Vagina (tissue), 2 donors: ENCODE measurements at regions not wholly inside any gene's neighbourhood (a gene's known extent, or its start where the extent isn't known, plus 50 kb on each side); places are given as distances from the start of the nearest gene placed in this dataset.

Source experiments
- DNase-seq, 2 donors: peaks; one replicate each; pipeline ENCODE4 v3.0.0-alpha.2; 2017; ENCODE audit errors: extremely low spot score in 2 of 2
- H3K27ac ChIP-seq: fragments of 200-600 bp; sonication (generic); one replicate; pipeline ENCODE4 v1.5.1; 2019
- H3K27me3 ChIP-seq: fragments of 200-600 bp; sonication (generic); one replicate; pipeline ENCODE4 v1.5.1; 2019
- H3K36me3 ChIP-seq, 2 donors: fragments of 200-600 bp; sonication (generic); one replicate each; pipeline ENCODE4 v1.5.1; 2017 to 2019
- H3K4me1 ChIP-seq: fragments of 200-600 bp; sonication (generic); one replicate; pipeline ENCODE4 v1.5.1; 2019
- H3K4me3 ChIP-seq, 2 donors: fragments of 200-600 bp; sonication (generic); 1 replicate in 1 of 2; 2 replicates in 1 of 2; pipeline ENCODE4 v1.5.1; 2016 to 2019
- H3K9me3 ChIP-seq: fragments of 200-600 bp; sonication (generic); one replicate; pipeline ENCODE4 v1.5.1; 2019
- POLR2A ChIP-seq, 2 donors: fragments of 450-650 bp; IDR thresholded peaks; one replicate each; pipeline ENCODE4 v1.6.1; 2017; ENCODE audit warnings: antibody characterized with exemption in 2 of 2, mild to moderate bottlenecking in 2 of 2, moderate library complexity in 2 of 2
- POLR2AphosphoS5 ChIP-seq, 2 donors: sonication (generic); formaldehyde crosslinking; IDR thresholded peaks; one replicate each; pipeline ENCODE4 v1.9.0; 2017; ENCODE audit warnings: antibody characterized with exemption in 2 of 2, mild to moderate bottlenecking in 2 of 2, low read depth in 1 of 2; ENCODE audit not compliant: insufficient read depth in 1 of 2
- intact Hi-C: fragments of 100-400 bp; cut with DNase I; formaldehyde crosslinking; loops from one replicate; pipeline ENCODE4 v1.15.1; 2023
- TF ChIP-seq, protein P1 (sequence below), 3 experiments: fragments of 450-650 bp in 2 of 3; fragments of 200-600 bp in 1 of 3; sonication (generic) in 1 of 3; IDR thresholded peaks; one replicate each; pipeline ENCODE4 v1.5.1; 2017 to 2019; ENCODE audit warnings: antibody characterized with exemption in 3 of 3, mild to moderate bottlenecking in 2 of 3, moderate library complexity in 2 of 3

DNA sequence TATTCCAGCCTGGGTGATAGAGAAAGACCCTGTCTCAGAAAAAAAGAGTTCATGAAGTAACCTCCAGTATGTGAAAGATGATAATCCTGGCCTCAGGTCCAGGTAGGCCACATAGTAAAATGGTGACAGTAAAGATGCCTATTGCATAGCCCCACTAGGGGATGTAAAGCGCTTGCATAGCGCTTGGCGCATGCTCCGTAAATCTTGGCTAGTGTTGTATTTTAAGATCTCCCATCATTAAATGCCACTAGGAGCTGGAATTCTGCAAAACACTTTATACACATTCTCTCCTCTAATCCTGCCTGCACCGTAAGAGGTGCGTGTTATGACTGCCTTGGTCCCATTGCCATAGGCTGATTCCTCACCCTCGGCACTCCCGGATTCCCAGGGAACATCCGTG, 153.6 kb downstream of the TFCP2L1 start:
- no peaks in the 10 kb centered on the region for H3K4me1 ChIP-seq
- no peak overlapping the region for H3K27ac ChIP-seq
- TF ChIP-seq POLR2AphosphoS5 (IDR thresholded peaks at IDR 0.05; ENCODE audit: insufficient read depth in 1 of 2, low read depth in 1 of 2) (no peak), POLR2A (IDR thresholded peaks at IDR 0.05) (no peak)
- TF ChIP-seq, protein P1, sequence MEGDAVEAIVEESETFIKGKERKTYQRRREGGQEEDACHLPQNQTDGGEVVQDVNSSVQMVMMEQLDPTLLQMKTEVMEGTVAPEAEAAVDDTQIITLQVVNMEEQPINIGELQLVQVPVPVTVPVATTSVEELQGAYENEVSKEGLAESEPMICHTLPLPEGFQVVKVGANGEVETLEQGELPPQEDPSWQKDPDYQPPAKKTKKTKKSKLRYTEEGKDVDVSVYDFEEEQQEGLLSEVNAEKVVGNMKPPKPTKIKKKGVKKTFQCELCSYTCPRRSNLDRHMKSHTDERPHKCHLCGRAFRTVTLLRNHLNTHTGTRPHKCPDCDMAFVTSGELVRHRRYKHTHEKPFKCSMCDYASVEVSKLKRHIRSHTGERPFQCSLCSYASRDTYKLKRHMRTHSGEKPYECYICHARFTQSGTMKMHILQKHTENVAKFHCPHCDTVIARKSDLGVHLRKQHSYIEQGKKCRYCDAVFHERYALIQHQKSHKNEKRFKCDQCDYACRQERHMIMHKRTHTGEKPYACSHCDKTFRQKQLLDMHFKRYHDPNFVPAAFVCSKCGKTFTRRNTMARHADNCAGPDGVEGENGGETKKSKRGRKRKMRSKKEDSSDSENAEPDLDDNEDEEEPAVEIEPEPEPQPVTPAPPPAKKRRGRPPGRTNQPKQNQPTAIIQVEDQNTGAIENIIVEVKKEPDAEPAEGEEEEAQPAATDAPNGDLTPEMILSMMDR (IDR thresholded peaks at IDR 0.05): no peak
- no peaks in the 10 kb centered on the region for H3K36me3 ChIP-seq
- intact Hi-C loops: no loop called here
- H3K4me3 ChIP-seq: no peak overlapping the region
- DNase-seq: no peak
- no peaks in the 10 kb centered on the region for H3K9me3 ChIP-seq
- no peaks in the 10 kb centered on the region for H3K27me3 ChIP-seq

DNA sequence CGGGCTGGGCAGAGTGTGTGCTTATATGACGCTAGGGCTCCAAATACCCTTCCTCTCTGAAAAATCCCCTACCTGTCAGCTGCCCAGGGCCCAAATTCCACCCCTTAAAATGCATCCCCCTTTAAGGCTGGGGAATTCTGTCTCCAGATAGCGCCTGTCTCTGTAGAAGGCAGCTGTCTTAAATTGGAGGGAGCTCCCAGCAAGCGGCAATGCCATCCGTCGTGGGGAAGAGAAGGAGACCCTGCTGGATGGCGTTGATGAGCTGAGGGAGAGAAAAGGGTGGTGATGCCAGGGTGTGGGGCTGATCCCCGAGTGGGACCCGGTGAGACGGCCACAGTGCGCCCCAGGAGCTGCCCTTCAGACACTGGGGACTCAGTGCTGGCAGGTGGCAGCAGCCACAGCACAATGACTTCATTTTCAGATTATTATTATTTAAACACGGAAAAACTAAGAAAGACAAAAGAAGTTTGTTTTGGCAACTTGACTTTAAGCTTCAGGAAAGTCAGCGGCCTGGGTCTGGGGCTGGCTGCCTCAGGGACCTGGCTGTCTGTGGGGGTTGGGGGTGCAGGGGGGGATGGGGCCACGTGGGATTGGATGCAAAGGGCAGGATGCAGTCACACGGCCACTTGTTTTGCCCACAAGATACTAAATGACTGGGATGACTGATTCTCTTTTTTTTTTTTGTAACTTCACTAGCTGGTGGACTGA, 152.8 kb downstream of the TFCP2L1 start:
- Histone ChIP-seq H3K36me3 (no peaks in the 10 kb centered on the region), H3K4me1 (no peaks in the 10 kb centered on the region), H3K9me3 (no peaks in the 10 kb centered on the region), H3K4me3 (no peak overlapping the region), H3K27me3 (no peaks in the 10 kb centered on the region), H3K27ac (no peak overlapping the region)
- no peak for DNase-seq
- intact Hi-C loops: no loop called here
- TF ChIP-seq, protein P1 (IDR thresholded peaks at IDR 0.05): no peak
- TF ChIP-seq POLR2A (IDR thresholded peaks at IDR 0.05): no peak
- TF ChIP-seq POLR2AphosphoS5 (IDR thresholded peaks at IDR 0.05; ENCODE audit: insufficient read depth in 1 of 2, low read depth in 1 of 2): no peak

DNA sequence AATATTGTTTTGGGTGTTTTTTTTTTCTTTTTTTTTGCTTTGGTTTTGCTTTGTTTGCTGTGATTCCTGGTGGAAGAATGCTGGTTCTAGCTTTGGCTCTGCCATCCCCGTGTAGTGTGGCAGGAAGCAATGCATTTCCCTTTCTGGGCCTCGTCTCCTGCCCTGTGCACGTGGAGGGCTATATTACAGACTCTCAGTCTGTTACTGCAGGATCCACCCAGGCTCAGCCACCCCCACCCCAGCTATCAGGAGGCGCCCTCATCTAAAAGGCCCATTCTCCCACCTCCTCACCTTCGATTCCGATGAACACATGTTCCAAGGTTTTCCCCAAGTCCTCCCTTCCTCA, 152.3 kb downstream of the TFCP2L1 start:
- Histone ChIP-seq H3K27me3 (no peaks in the 10 kb centered on the region), H3K4me3 (no peak overlapping the region), H3K9me3 (no peaks in the 10 kb centered on the region), H3K4me1 (no peaks in the 10 kb centered on the region), H3K36me3 (no peaks in the 10 kb centered on the region), H3K27ac (no peak overlapping the region)
- DNase-seq: no peak
- TF ChIP-seq, protein P1 (IDR thresholded peaks at IDR 0.05): no peak
- intact Hi-C loops: no loop called here

DNA sequence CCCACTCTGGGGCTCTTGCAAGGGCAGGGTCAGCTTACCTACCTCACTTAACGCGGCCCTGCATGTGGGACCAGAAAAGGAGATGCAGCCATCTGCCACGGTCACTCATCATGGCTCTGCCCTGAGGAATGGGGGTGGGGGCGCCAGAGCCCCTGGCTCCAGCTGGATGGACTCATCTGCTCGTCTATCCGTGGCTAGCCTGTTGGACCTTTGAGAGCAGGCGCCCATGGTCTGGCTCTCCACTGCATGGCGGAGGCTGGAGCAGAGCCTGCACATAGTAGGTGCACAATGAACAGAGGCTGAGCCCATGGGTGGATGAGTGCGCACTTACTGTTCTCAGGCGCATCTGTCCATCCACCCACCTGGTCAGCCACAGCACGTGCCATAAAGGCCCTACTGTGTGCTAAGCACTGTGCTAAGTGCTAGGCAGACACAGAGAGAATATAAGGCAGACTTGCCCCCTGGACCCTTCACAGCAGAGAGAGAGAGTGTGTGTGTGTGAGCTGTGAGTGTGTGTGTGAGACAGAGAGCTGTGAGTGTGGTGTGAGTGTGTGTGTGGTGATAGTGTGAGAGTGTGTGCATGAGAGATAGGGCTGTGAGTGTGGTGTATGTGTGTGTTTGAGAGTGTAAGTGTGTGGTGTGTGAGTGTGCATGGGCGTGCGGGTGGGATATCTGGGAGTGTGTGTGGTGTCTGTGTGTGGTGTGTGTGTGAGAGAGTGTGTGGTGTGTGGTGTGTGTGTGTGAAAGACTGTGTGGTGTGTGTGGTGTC, 151.3 kb downstream of the TFCP2L1 start:
- intact Hi-C loops: no loop called here
- H3K4me3 ChIP-seq: no peak overlapping the region
- no peaks in the 10 kb centered on the region for H3K9me3 ChIP-seq
- no peaks in the 10 kb centered on the region for H3K27me3 ChIP-seq
- DNase-seq: no peak
- H3K36me3 ChIP-seq: no peaks in the 10 kb centered on the region
- H3K4me1 ChIP-seq: no peaks in the 10 kb centered on the region
- H3K27ac ChIP-seq: no peak overlapping the region
- TF ChIP-seq, protein P1 (IDR thresholded peaks at IDR 0.05): no peak
- TF ChIP-seq POLR2AphosphoS5 (IDR thresholded peaks at IDR 0.05; ENCODE audit: insufficient read depth in 1 of 2, low read depth in 1 of 2) (no peak), POLR2A (IDR thresholded peaks at IDR 0.05) (no peak)

DNA sequence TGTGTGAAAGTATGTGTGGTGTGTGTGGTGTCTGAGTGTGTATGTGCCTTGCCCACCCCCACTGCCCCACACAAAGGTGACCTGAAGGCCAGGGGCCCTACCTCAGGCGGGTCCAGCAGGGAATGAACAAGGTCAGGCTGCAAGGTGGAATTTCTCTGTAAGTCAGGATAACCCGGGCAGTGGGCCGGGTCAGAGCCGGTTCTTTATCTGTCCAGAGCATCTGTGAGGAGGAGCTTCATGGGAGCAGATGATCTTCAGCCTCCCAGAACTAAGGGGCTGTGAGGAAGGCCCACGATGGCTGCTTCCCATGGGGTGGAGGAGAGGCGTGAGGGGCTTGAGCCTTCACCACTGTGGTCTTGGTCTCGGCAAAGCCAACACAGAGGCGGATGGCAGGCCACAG, 150.3 kb downstream of the TFCP2L1 start:
- Histone ChIP-seq H3K4me3 (no peak overlapping the region), H3K27me3 (no peaks in the 10 kb centered on the region), H3K4me1 (no peaks in the 10 kb centered on the region), H3K36me3 (no peaks in the 10 kb centered on the region), H3K27ac (no peak overlapping the region), H3K9me3 (no peaks in the 10 kb centered on the region)
- no peak for TF ChIP-seq POLR2AphosphoS5 (IDR thresholded peaks at IDR 0.05; ENCODE audit: insufficient read depth in 1 of 2, low read depth in 1 of 2)
- TF ChIP-seq POLR2A (IDR thresholded peaks at IDR 0.05): no peak
- TF ChIP-seq, protein P1 (IDR thresholded peaks at IDR 0.05): no peak
- no peak for DNase-seq
- intact Hi-C loops: no loop called here
